SU-DHL-6 (cell line): ENCODE measurements at regions not wholly inside any gene's neighbourhood (a gene's known extent, or its start where the extent isn't known, plus 50 kb on each side); places are given as distances from the start of the nearest gene placed in this dataset.

Experiments used
- H2AFZ ChIP-seq: fragments of 200-600 bp; sonication (generic); 2 replicates; pipeline ENCODE4 v1.6.1; 2014; ENCODE audit warnings: low read depth, mild to moderate bottlenecking, moderate library complexity, mixed read lengths, antibody characterized with exemption, low read length; ENCODE audit not compliant: severe bottlenecking
- H3F3A ChIP-seq: fragments of 200-600 bp; shearing (Covaris generic); 2 replicates; pipeline ENCODE4 v1.6.0; 2016; ENCODE audit warnings: antibody characterized with exemption, mild to moderate bottlenecking; ENCODE audit not compliant: insufficient read depth
- H3K27ac ChIP-seq: fragments of 200-600 bp; sonication (generic); 2 replicates; pipeline ENCODE4 v1.5.1; 2016; ENCODE audit warnings: low read depth, mild to moderate bottlenecking, low read length, moderate library complexity, mixed read lengths
- H3K27me3 ChIP-seq: fragments of 200-600 bp; sonication (generic), shearing (Covaris generic); 2 replicates; pipeline ENCODE4 v1.6.0; 2014; ENCODE audit warnings: mild to moderate bottlenecking, low read length
- H3K36me3 ChIP-seq: fragments of 200-600 bp; sonication (generic); 2 replicates; pipeline ENCODE4 v1.6.1; 2014; ENCODE audit warnings: mild to moderate bottlenecking, low read length, mixed read lengths
- H3K4me2 ChIP-seq: fragments of 300-600, 200-600 bp; shearing (Covaris generic), sonication (generic); 2 replicates; pipeline ENCODE4 v1.6.0; 2014; ENCODE audit warnings: low read length, low read depth, mild to moderate bottlenecking; ENCODE audit not compliant: poor library complexity, severe bottlenecking
- H3K4me3 ChIP-seq: fragments of 200-600 bp; sonication (generic); 2 replicates; pipeline ENCODE4 v1.5.1; 2014; ENCODE audit warnings: antibody characterized with exemption, low read length, mild to moderate bottlenecking, mixed read lengths; ENCODE audit not compliant: insufficient read depth, poor library complexity, severe bottlenecking
- H3K79me2 ChIP-seq: fragments of 200-600 bp; sonication (generic); 2 replicates; pipeline ENCODE4 v1.6.1; 2014; ENCODE audit warnings: mild to moderate bottlenecking, low read length, moderate library complexity; ENCODE audit not compliant: insufficient read depth
- H3K9ac ChIP-seq: fragments of 200-600 bp; sonication (generic); 2 replicates; pipeline ENCODE4 v1.7.0; 2014; ENCODE audit warnings: mild to moderate bottlenecking, low read length
- H3K9me2 ChIP-seq: fragments of 200-600 bp; sonication (generic); replicated peaks from 2 replicates; pipeline ENCODE4 v1.6.1; 2014; ENCODE audit warnings: low read length; ENCODE audit not compliant: insufficient read depth
- H3K9me3 ChIP-seq: fragments of 200-600 bp; sonication (generic); 2 replicates; pipeline ENCODE4 v1.6.1; 2014; ENCODE audit warnings: low read length, mixed read lengths; ENCODE audit not compliant: insufficient read depth
- H4K20me1 ChIP-seq: fragments of 200-600 bp; sonication (generic); 2 replicates; pipeline ENCODE4 v1.6.1; 2014; ENCODE audit warnings: low read depth, mild to moderate bottlenecking, antibody characterized with exemption, low read length, moderate library complexity, mixed read lengths
- CTCF ChIP-seq: fragments of 200-600 bp; sonication (generic); IDR thresholded peaks from one replicate; pipeline ENCODE4 v1.5.1; 2017; ENCODE audit warnings: antibody characterized with exemption, mild to moderate bottlenecking, low read length, moderate library complexity; ENCODE audit not compliant: insufficient read depth, poor library complexity, severe bottlenecking
- EZH2phosphoT487 ChIP-seq: fragments of 200-600 bp; sonication (generic), shearing (Covaris generic); conservative IDR thresholded peaks from 2 replicates; pipeline ENCODE4 v1.6.1; 2018; ENCODE audit warnings: mild to moderate bottlenecking, antibody characterized with exemption, low read length, moderate library complexity, mixed read lengths

DNA sequence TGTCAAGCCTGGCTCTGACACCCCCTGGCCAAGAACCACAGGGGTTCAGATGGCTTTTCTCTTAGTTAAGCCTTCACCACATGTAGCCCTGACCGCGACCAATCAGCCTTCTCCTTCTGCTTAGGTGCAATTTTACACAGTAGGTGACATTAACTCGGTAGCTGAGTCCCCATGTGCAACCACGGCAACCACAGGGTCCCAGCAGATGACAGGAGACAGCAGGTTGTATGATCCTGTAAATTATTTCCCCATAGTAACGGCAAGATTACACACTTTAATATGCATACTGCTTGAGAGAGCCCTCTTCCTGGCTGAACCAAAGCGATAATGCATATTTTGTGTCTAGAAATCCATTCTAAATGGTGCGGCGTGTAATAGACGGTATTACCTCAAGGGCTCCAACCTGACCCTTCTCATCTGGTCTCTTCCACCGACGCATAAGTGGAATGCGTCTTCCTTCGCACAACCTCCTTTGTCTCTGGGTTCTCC, 458.7 kb upstream of the ZFHX3 start:
- Histone ChIP-seq H3F3A (no peaks in the 10 kb centered on the region), H3K9me2 (no peaks in the 10 kb centered on the region)
- TF ChIP-seq EZH2phosphoT487 (no peak), CTCF (no peak)

DNA sequence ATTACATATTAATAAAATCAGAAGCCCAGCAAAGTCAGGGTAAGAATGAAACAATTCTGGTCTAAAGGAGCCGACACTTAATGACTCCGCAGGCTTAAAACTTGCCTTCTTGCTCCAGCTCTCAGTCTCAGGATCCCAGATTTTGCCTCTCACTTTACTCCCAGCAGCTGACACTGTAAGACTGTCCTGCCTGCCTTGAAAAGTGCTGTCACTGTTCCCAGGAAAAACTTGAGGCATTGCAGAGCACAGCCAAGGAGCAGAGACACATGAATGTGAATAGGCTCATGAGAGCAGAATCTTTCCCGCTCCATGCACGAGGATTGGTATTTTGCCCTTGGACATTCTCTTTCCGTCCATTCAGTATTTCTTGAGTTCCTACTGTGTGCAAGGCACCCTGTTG, 457.6 kb upstream of the ZFHX3 start:
- Histone ChIP-seq H2AFZ (no peak overlapping the region), H3K4me2 (no peak overlapping the region), H3K9me3 (no peaks in the 10 kb centered on the region), H3K9me2 (no peaks in the 10 kb centered on the region), H3K9ac (no peak overlapping the region), H4K20me1 (no peaks in the 10 kb centered on the region), H3F3A (no peaks in the 10 kb centered on the region), H3K79me2 (no peaks in the 10 kb centered on the region), H3K27ac (no peak overlapping the region), H3K36me3 (no peaks in the 10 kb centered on the region), H3K4me3 (no peak overlapping the region), H3K27me3 (no peaks in the 10 kb centered on the region)
- no peak for TF ChIP-seq CTCF
- TF ChIP-seq EZH2phosphoT487: no peak

More for the DNA sequence above, 458.7 kb upstream of the ZFHX3 start:
- Histone ChIP-seq H4K20me1 (no peaks in the 10 kb centered on the region), H3K79me2 (no peaks in the 10 kb centered on the region), H3K9me3 (no peaks in the 10 kb centered on the region), H3K4me2 (no peak overlapping the region), H3K36me3 (no peaks in the 10 kb centered on the region), H3K9ac (no peak overlapping the region), H3K27me3 (no peaks in the 10 kb centered on the region), H3K27ac (no peak overlapping the region), H3K4me3 (no peak overlapping the region), H2AFZ (no peak overlapping the region)

DNA sequence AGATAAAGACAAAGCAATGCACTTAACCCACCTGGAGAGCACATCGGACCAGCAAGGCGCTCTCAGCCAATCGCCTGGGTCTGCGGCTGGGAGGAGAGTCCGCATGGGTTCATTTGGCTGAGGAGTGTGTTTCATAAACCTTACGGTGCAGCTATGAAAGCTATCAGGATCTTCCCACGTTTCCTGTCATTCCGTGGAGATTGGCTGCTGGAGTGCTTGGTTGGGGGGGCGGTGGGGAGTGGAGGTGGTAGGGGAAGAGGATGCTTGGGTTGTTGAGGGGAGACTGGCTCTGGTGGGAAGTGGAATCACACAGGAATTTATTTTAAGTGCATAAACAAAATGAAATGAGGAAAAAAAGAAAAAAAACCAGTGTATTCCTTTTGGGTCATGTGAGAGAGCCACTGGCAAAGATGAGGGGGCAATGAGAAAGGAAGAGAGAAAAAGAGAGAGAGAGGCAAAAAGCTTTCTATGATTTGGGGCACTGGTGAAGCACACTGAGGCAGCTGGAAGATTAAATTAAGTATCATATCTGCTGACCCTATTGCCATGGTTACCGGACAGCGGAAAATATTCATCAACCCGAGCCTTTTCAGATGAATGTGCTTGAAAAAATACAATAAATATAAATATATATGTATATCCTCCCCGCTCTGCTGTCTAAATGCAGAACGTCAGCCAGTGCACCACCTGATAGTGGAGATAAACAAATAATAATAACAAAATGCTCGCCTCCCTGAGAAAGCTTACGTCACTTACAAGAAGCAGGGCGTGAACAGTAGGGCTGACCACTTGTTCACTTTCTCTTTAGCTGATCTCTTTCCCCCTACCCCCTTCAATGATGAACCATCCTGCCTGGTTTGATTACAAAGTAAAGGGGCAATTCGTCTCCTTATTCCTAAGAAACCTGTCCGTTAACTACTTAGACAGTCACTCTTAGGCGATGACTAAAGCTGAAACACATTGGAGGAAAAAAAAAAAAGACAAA, 457.0 kb upstream of the ZFHX3 start:
- Histone ChIP-seq H3K79me2 (no peaks in the 10 kb centered on the region), H3K27ac (no peak overlapping the region), H3K27me3 (no peaks in the 10 kb centered on the region), H3K4me2 (no peak overlapping the region), H4K20me1 (no peaks in the 10 kb centered on the region), H3K9ac (no peak overlapping the region), H3K9me2 (no peaks in the 10 kb centered on the region), H3K9me3 (no peaks in the 10 kb centered on the region), H3K36me3 (no peaks in the 10 kb centered on the region), H3F3A (no peaks in the 10 kb centered on the region), H2AFZ (no peak overlapping the region), H3K4me3 (no peak overlapping the region)
- TF ChIP-seq EZH2phosphoT487 (no peak), CTCF (no peak)
